ENCODE measurements at regions not wholly inside any gene's neighbourhood (a gene's known extent, or its start where the extent isn't known, plus 50 kb on each side); places are given as distances from the start of the nearest gene placed in this dataset.
A peak's percentile ranks its signal among the peaks of the same experiment; 100 is the strongest.

GRCh38 chr17:13967416-13967815 lies 101.9 kb upstream of the COX10 start:
- H3K27ac ChIP-seq, result no peak overlapping the region
- no peak for DNase-seq (ENCODE audit: low read depth, low spot score)

- no peak overlapping the region for H3K27ac ChIP-seq
- DNase-seq (ENCODE audit: low read depth, low spot score), result no peak
These were observed 98.8 kb upstream of the COX10 start for GRCh38 chr17:13970531-13970930.

- no peak for DNase-seq (ENCODE audit: low read depth, low spot score)
- no peak overlapping the region for H3K27ac ChIP-seq
These were observed 95.2 kb upstream of the COX10 start for GRCh38 chr17:13973960-13974651.

- no peak for DNase-seq (ENCODE audit: low read depth, low spot score)
These were observed 91.5 kb upstream of the COX10 start for GRCh38 chr17:13977837-13978236.

GRCh38 chr17:13978478-13978877 lies 90.8 kb upstream of the COX10 start:
- DNase-seq (ENCODE audit: low read depth, low spot score), result no peak
- no peak overlapping the region for H3K27ac ChIP-seq

More at GRCh38 chr17:13977837-13978236, 91.5 kb upstream of the COX10 start:
- H3K27ac ChIP-seq, result no peak overlapping the region

- no peak overlapping the region for H3K27ac ChIP-seq
- no peak for DNase-seq (ENCODE audit: low read depth, low spot score)
These were observed 87.4 kb upstream of the COX10 start for GRCh38 chr17:13981881-13982280.

GRCh38 chr17:13984956-13985355 lies 84.3 kb upstream of the COX10 start:
- no peak for DNase-seq (ENCODE audit: low read depth, low spot score)
- no peak overlapping the region for H3K27ac ChIP-seq

GRCh38 chr17:13986855-13987254 lies 82.4 kb upstream of the COX10 start:
- H3K27ac ChIP-seq, result no peak overlapping the region
- DNase-seq (ENCODE audit: low read depth, low spot score), result no peak

- H3K27ac ChIP-seq, result no peak overlapping the region
- no peak for DNase-seq (ENCODE audit: low read depth, low spot score)
These were observed 80.2 kb upstream of the COX10 start for GRCh38 chr17:13989138-13989537.

GRCh38 chr17:13993106-13993505 lies 76.2 kb upstream of the COX10 start:
- H3K27ac ChIP-seq, result no peak overlapping the region
- no peak for DNase-seq (ENCODE audit: low read depth, low spot score)

GRCh38 chr17:13994050-13994449 lies 75.3 kb upstream of the COX10 start:
- no peak overlapping the region for H3K27ac ChIP-seq
- no peak for DNase-seq (ENCODE audit: low read depth, low spot score)

- no peak overlapping the region for H3K27ac ChIP-seq
- no peak for DNase-seq (ENCODE audit: low read depth, low spot score)
These were observed 73.4 kb upstream of the COX10 start for GRCh38 chr17:13995856-13996271.

- no peak for DNase-seq (ENCODE audit: low read depth, low spot score)
- no peak overlapping the region for H3K27ac ChIP-seq
These were observed 73.0 kb upstream of the COX10 start for GRCh38 chr17:13996276-13996675.

GRCh38 chr17:13996748-13997147 lies 72.6 kb upstream of the COX10 start:
- DNase-seq (ENCODE audit: low read depth, low spot score), result no peak
- H3K27ac ChIP-seq, result no peak overlapping the region

GRCh38 chr17:14004927-14005620 lies 64.2 kb upstream of the COX10 start:
- H3K27ac ChIP-seq, result peak overlapping the region; percentile 15
- DNase-seq (ENCODE audit: low read depth, low spot score), result peak; percentile 14

- DNase-seq (ENCODE audit: low read depth, low spot score), result no peak
- no peak overlapping the region for H3K27ac ChIP-seq
These were observed 62.9 kb upstream of the COX10 start for GRCh38 chr17:14006249-14006942.

GRCh38 chr17:14007951-14008350 lies 61.4 kb upstream of the COX10 start:
- no peak overlapping the region for H3K27ac ChIP-seq
- DNase-seq (ENCODE audit: low read depth, low spot score), result no peak

GRCh38 chr17:14011036-14011692 lies 58.1 kb upstream of the COX10 start:
- no peak overlapping the region for H3K27ac ChIP-seq
- DNase-seq (ENCODE audit: low read depth, low spot score), result no peak

GRCh38 chr17:14011740-14012405 lies 57.4 kb upstream of the COX10 start:
- DNase-seq (ENCODE audit: low read depth, low spot score), result no peak
- no peak overlapping the region for H3K27ac ChIP-seq

GRCh38 chr17:14014657-14015056 lies 54.6 kb upstream of the COX10 start:
- DNase-seq (ENCODE audit: low read depth, low spot score), result no peak
- no peak overlapping the region for H3K27ac ChIP-seq
